Right hindlimb (tissue), 1 donor: ENCODE measurements at regions not wholly inside any gene's neighbourhood (a gene's known extent, or its start where the extent isn't known, plus 50 kb on each side); places are given as distances from the start of the nearest gene placed in this dataset.

Source experiments
- DNase-seq: peaks from one replicate; pipeline ENCODE4 v3.0.0-alpha.2; 2018

DNA sequence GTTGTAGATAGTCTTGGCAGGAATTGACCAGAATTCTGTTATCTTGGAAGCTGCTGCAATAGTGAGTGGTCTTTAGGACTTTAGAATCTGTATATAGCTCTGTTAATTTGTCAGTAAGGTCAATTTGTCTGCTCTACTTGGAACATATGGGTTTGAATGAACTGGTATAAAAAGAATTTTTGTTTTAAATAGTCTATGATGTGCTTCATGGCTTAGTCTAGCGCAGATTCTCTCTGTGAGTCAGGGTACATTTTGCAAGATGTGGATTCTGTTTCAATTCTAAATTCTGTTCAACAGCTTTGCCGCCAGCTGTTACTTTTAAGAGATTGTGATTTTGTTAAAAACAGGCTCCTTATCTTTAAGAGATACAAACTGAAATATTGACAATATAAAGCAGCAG lies 135.9 kb upstream of the AGBL1 start:
- DNase-seq: no peak

DNA sequence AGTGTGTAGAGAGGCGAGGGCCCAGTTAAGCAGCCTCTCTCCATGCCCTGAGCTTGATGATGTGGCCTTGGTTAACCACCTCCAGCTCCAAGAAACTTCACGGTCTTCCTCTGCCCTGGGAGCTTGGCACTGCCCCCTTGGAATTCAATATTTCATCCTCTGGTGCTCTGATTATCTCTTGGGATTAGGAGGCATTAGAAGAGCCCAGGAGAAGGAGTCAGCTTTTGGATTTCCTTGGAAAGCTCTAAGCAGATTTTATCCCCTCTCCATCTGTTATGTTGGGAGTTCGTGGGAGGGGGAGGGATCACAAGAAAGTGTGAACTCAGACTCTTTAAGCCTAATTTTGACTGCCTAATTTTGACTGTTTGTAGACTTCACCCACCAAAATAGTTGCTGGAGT lies 132.7 kb upstream of the AGBL1 start:
- no peak for DNase-seq

DNA sequence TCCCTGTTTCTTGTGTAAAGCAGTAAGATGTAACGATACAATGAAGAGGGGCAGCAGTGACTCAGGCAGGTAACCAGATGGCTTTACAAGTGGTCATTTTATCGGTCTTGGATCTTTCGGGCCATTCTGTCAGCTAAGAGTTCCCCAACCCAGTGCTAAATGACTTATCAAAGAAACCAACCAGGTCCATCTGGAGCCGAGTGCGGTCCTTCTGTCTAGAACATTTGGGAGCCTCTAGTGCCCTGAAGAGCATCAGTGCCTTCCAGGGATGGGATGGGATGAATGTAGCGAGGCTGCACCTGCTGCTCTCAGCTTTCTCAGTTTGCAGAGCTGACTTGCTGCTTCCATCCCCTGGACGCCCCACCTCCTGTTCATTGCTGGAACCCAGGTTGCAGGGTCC lies 131.7 kb upstream of the AGBL1 start:
- no peak for DNase-seq

DNA sequence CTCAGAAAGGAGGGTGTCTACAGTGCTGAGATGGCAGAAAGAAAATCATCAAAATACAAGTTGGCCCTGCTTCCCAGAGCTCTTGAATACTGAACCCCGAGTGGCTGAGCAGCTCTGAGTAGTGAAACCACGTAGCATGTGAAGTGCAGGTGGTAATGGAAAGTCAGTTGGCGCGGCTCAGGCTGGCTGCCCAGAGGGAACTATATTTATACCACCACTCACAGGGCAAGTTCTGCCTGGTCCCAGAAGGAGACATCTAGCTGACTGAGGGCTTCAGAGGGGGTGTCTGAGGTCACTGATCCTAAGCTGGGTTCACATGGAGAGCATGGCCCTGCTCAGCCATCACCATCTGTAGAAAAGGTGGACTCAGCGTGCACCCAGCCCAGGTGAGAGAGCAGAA lies 129.6 kb upstream of the AGBL1 start:
- no peak for DNase-seq

DNA sequence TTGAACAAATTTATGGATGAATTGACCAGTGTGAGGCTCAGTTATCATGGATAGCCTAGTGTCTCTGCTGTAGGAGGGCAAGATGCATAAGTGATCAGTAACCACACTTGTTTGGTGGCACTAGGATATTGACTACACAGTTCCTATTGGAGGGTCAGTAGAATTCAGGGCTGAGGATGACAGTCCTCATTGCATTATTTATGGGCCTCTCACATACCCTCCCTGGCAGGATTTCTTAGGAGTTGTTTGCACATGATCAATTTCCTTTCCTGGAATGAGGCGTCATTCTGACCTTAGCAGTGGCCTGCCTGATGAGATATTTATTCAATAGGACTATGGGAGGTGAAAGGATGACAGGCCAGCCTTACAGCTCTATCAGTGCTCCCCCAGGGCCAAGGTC lies 125.1 kb upstream of the AGBL1 start:
- DNase-seq: no peak

DNA sequence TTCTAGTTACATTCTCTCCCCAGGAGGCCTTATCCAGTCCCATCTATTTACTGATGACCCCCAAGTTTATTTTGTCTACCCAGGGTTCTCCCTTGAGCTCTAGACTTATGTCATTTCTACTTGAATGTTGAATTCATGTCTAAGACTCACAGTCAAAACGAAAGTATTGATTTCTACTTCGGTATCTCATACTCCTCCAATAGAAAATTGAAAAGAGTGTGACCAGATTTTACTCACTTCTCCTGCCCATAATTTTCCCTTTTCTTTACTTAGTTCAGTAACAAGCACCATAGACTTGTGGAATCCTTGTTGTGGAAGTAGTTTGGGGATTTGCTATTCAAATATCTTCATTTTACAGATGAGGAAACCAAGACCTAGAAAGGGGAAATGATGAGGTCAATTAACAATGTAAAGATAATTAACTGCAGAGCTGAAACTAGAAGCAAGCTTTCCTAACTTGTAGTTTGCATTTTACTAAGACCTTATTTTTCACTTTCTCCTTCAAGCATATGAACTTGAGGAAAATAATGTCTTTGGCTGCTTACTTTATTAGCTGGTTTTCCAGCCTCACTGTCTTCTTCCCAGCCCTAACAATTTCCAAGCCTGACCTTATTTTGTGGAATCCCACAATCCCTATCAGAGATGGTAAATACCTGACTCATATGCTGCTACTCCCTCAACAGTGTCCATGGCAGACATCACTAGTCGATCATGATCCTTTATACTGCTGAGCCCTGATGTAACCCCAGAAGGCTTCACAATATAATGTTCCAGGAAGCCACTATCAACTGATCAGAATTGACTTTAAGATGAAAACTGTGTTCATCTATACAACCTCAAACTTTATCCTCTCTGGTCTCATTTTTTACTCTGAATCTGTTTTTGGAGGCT lies 123.9 kb upstream of the AGBL1 start:
- no peak for DNase-seq

DNA sequence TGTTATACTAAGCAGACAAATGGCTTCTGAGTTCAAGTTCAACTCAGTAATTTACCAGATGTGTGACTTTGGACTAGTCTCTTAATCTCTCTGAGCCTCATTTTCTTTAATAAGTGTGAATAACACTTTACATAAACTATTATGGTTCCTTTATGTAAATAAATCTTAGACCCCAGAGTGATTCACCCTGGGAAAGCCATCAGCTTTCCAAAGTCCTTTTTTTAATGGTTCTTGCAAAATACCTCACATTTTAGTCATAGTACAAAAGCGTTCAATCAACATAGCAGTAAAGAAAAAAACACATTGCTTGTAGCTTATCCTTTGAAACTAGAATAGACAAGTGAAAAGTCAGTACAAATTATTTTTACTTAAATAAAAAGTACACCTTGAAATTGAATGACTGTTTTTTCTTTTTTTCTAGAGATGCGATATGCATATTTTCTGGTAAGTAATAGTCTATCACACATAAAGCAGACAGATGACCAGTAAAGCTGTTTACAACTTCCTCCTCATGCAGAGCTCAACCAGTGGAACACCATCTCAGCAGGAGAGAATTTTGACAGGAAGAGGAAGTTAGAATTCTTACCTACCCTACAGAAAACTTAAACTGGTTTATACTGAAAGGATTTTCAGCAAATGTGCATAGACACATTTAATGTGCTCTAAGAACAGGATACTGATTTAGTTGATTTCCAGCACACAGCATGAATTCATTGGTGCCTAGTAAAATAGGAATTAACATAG lies 123.0 kb upstream of the AGBL1 start:
- no peak for DNase-seq

DNA sequence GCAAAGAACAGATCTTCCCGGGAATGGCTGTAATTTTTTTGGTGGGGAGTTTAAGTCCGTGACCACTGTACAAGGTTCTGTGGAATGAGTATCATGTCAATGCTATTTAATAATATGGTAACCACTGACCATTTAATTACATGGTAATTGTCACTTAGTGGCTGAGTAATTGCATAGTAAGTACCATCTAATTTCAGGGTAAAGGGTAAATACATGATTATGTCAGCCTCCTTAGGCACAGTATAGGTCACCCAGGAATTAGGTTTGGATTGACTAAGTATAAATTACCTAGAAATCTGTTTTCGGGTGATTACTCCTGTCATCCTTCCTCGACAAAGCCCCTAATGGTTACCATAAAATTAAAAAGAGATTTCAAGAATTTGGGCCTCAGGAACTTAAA lies 120.1 kb upstream of the AGBL1 start:
- DNase-seq: no peak

DNA sequence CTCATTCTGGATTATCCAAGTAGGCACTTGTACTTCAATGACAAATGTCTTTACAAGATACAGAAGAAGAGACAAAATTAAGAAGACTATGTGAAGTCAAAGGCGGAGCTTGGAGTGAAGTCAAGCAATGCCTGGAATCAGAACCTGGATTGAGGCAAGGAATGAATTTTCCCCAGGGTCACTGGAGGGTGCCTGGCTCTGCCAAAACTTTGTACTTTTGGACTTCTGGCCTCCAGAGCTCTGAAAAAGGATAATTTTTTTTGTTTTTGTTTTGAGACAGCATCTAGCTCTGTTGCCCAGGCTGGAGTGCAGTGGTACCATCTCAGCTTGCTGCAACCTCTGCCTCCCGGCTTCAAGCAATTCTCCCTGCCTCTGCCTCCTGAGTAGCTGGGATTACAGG lies 119.3 kb upstream of the AGBL1 start:
- DNase-seq: no peak

DNA sequence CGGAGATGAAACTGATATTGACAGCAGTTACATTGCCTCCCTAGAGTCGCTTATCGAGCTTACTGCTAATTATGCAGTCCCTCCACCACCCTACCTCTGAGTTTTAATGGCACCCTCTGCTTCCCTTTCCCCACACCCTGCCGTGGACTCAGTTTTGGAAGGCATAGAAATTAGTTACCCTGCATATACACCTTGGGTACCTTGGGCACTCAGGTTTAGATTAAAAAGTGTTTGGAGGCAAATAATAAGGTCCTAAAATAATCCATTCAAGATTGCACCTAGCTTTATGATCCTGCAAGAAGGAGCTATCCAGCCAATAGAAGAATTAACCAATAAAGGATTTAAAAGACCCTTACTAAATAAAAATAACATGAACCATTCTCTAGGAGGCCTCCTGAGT lies 117.8 kb upstream of the AGBL1 start:
- DNase-seq: no peak

DNA sequence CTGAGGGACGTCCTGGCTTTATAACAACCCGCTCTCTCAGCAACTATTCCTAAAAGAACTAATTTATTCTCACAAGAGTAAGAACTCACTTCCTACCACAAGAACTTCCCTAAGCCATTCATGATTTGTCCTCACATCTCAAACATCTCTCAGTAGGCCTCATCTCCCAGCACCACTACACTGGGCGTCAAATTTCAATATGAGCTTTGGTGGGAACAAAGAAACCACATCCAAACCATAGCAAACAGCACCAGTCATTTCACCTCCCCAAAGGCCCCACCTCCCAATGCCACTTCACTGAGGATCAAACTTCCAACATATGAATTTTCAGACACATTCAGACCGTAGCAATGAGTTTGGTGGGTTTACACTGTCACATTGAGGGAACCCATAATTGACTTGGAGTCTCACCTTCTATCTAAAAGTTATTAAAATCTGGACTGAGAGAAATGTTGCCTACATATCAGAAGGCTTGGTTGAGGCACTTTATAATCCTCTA lies 116.4 kb upstream of the AGBL1 start:
- no peak for DNase-seq

DNA sequence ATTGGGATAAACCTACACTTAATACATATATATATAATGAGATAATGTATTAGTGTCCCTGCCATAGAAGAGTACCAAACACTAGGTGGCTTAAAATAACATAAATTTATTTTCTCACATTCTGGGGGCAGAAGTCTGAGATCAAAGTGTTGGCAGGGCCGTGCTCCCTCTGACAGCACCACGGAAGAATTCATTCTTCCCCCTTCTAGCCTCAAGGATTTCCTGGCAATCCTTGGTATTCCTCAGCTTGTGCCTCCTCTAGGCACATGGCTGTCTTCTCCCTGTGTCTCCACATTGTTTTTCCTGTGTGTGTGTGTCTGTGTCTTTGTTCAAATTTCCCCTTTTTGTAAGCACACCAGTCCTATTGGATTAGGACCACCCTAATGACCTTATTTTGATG lies 115.2 kb upstream of the AGBL1 start:
- DNase-seq: no peak

DNA sequence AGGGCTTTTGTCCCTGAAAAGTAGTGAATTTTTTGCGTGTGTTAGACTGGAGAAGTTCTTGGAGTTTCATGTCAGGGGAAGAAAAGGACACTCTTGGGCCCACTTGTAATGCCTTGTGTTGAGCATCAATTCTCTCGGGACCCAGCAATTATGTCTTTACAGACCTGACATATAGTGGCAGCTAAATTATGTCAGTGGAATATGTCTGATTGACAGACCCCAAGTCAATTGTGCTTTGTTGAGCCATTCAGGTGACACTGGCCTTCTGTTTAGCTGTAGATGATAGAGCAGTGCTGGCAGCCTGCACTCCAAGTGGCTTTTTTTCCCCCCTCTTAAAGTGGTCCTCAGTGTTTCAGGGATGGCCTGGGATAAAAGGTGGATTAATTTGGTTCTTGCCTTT lies 112.1 kb upstream of the AGBL1 start:
- no peak for DNase-seq

DNA sequence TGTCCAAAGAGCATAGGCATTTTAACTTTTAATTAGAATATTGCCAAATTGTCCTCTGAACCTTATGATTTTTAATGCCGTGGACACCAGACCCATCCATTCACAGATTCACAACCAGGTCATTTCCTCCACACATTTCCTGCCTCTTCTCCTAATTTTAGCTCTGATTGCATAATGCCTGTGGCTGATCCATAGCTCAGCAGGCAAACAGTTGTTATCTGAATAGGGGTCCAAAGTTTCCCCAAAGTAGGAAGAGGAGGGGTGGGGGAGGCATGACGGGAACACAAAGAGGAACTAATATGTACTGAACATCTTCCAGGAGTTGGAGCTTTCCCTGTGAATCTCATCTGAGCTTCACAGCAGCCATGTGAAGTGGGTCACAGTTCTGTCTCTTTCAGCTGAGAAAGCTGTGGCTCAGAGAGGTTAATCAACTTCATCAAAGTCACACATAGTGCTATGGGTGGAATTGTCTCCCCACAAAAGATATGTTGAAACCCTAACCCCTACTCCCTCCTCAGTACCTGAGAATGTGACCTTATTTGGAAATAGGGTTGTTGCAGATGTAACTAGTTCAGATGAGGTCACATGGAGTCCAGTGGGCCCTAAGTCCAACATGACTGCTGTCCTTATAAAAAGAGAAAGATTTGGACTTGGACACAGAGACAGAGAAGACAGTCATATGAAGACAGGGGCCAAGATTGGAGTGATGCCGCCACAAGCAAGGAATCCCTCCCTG lies 106.7 kb upstream of the AGBL1 start:
- no peak for DNase-seq

DNA sequence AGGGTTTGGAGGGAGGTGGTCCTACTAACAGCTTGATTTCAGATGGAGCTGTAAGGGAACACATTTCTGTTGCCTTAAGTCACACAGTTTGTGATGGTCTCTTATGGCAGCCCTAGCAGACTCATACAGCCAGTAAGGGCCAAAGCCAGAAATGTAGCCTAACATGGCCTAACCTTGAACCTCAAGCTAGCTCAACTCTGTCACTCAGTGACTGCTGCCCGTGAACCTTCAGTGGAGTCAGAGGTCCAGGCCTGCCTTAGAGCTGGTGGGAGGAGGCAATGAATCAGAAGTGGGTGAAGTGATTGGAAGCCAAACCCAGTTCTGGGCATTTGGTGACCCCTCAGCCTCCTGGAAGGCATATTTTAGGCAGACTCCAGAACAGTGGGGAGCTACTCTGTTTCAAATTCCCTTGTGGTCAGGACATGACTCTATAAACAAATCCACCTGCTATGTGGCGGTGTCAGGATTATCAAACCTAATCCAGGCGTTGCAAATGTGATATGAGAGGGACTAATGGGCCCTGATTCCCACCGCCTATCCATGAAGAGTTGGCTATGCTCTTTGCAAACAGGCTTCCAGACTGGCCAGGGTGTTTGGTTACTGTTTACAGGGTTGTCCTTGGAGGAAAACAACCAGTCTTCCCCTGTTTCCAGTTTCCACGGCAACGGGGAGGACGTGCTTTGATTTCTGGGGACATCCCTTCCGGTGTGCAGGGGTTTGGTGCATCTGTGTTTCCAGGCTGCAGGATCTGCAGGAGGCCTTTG lies 105.9 kb upstream of the AGBL1 start:
- DNase-seq: peak; percentile 72

DNA sequence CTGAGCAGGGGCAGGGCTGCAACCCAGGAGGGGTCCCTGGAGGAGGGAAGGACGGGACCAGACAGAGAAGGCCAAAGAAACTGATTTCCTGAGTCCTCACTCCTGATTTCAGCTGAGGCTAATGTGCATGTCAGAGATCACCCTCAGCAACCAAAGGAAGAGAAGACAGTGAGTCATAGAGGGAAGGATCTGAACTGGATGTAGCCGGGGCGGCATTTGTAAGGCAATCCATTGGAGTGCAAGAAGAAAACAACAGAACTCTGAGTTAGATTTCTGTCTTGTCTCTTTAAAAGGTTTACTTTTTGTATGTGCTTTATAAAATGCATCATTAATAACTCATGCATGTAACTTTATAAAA lies 105.3 kb upstream of the AGBL1 start:
- no peak for DNase-seq

DNA sequence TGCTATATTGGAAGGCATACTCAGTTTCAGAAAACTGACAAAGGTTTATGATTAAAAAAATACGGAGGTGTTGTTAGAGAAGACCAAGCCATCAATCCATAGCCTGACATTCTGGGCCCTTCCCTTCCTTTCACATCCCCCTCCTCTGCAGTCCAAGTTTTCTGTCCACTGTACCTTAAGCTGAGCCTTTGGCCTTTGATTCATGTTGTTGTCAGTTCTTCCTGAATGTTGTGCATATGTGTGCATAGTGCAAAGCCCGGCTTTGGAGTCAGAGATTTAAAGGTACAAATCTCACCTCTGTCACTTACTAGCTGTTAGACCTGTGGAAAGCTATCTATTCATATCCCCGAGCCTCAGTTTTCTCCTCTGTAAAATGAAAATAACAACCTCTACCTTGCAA lies 104.9 kb upstream of the AGBL1 start:
- no peak for DNase-seq

DNA sequence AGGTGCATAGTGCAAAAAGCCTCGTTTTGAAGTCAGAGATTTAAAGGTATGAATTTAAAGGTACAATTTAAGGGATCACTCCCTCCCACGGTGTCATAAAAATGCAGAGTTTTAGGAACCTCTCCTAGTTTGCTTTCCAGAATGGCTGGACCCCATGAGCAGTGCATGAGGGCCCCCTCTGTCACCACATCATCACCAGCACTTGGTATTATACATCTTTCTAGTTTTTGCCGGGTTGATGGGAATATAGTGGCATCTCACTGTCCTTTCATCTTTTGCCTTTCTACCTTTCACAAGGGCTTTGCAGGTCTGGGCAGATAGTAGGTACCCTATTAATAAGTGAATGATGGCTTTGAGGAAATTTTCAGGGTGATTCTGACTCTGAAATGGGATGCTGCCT lies 103.6 kb upstream of the AGBL1 start:
- no peak for DNase-seq

DNA sequence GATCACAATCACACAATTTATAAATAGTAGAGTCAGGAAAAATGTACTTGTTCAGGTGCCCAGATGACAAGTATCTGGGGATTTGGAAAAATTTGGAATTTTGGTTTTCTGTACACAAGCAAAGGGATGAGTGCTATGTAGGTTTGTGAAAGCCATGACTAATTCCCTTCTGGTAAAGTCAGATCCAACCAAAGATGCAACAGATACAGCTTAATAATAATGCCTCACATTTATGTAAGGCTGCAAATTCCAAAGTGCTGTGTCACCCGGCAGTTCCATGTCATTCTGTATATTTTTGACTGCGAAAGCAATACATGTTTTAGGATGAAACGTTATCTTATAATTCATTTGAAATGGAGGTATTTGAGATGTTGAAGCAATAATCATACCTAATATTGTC lies 102.7 kb upstream of the AGBL1 start:
- DNase-seq: no peak

DNA sequence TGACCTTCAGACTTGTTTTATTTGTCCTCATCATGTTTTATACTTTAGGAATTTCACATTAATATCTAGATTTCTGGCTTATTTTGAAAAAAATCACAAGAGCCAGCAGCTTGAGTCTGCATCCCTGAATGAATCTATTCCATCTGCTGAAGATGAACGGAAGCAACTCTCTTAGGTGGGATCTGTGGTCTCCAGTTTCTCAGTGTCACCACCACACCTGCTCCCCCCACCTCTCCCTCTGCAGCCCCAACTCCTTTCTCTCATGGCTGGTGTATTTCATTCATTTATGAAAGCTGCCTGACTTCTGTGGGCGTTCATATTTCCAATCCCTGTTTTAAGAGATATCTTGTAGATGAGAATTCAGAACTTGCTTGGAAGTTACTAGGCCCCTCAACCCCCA lies 102.1 kb upstream of the AGBL1 start:
- no peak for DNase-seq

DNA sequence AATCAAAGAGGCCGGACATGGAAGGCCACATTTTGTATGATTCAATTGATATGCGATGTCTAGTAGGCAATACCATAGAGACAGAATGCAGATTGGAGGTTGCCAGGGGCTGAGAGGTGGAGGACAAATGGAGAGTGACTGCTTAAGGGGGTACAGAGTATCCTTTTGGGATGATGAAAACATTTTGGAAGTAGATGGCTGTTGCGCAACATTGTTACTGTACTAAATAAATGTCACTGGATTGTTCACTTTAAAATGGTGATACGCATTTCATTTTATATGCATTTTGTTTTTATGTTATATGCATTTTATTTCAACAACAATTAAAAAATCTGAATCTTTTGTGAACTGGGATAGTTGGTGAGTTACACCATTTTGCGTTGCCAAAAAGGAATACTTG lies 99.7 kb upstream of the AGBL1 start:
- DNase-seq: no peak

DNA sequence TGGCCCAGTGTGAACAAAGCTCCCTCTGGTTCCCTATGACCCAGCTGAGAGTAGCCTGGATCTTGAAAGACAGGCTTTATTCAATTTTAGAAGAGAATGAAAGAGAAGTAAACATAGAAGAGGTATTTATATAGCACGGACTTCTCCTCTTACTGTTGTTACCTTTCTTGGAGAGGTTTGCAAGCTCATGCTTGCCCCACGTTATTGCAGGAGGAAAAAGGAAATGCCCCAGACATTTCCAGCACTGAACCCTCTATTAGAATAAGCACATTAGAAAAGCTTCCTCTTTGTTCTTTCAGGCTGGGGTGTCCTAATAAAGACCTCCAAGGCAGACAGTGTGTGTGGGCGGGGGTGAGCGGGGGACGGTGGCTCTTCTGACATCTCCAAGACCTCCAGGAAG lies 98.7 kb upstream of the AGBL1 start:
- DNase-seq: no peak

DNA sequence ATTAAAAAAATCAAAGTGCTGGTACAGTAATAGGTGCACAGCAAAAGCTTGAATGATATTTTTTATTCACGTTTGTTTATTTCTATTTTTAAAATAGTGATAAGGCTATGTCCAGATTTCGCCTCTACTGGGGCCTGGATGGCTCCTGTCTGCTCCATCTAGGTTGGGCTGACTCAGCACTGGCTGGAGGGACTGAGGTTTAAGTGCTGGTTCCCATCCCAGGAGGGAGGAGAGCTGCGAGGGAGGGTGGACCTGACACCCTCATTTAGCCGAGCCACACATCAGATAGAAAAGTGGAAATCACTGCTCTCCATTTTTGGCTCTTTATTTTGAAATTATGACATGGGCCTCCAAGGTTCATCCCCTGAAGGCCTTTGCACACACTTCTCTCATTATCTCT lies 95.4 kb upstream of the AGBL1 start:
- DNase-seq: no peak
